Activated naive CD4-positive, alpha-beta T cell treated with anti-CD3 and anti-CD28 coated beads, Interleukin-2, amount 10 ng/mL, durations not matched to agents 7 days and 5 days (primary cell): ENCODE measurements at regions not wholly inside any gene's neighbourhood (a gene's known extent, or its start where the extent isn't known, plus 50 kb on each side); places are given as distances from the start of the nearest gene placed in this dataset.

Source experiments
- CTCF ChIA-PET: fragments of 350-600 bp; sonication (Branson Sonifier 250); formaldehyde crosslinking; loops from one replicate; lab custom pipeline; 2021; ENCODE audit warnings: antibody characterized with exemption; lab: Charles Lee
- DNase-seq: peaks from one replicate; pipeline ENCODE4 v3.0.0-alpha.2; 2020
- H3K27ac Mint-ChIP-seq: one replicate; pipeline ENCODE4 v1.8.0; 2021; ENCODE audit warnings: mild to moderate bottlenecking, moderate library complexity, mixed read lengths
- H3K27me3 Mint-ChIP-seq: one replicate; pipeline ENCODE4 v1.8.0; 2021; ENCODE audit warnings: mild to moderate bottlenecking, mixed read lengths
- H3K36me3 Mint-ChIP-seq: one replicate; pipeline ENCODE4 v1.8.0; 2021; ENCODE audit warnings: mixed read lengths
- H3K4me1 Mint-ChIP-seq: one replicate; pipeline ENCODE4 v1.8.0; 2021; ENCODE audit warnings: mixed read lengths
- H3K4me3 Mint-ChIP-seq: one replicate; pipeline ENCODE4 v1.8.0; 2021; ENCODE audit warnings: mild to moderate bottlenecking, moderate library complexity, mixed read lengths
- H3K9me3 Mint-ChIP-seq: one replicate; pipeline ENCODE4 v1.8.0; 2021; ENCODE audit warnings: mixed read lengths

- no peak for DNase-seq
- no peaks in the 10 kb centered on the region for H3K36me3 Mint-ChIP-seq
- H3K9me3 Mint-ChIP-seq, result no peaks in the 10 kb centered on the region
- H3K4me1 Mint-ChIP-seq, result no peaks in the 10 kb centered on the region
- no peak overlapping the region for H3K4me3 Mint-ChIP-seq
- no peaks in the 10 kb centered on the region for H3K27me3 Mint-ChIP-seq
- CTCF ChIA-PET, result interaction anchor here (1.2 kb wide), 1 partner anchor 11 kb away, joined by 3 read pairs; no protein-coding TSS in a partner anchor
- H3K27ac Mint-ChIP-seq, result no peak overlapping the region
Measured at GRCh38 chr11:110951950-110952503, 239.8 kb upstream of the ARHGAP20 start.

GRCh38 chr11:110951037-110951949 lies 239.1 kb upstream of the ARHGAP20 start:
- CTCF ChIA-PET, result no interaction called here

GRCh38 chr11:110948112-110948511 lies 235.9 kb upstream of the ARHGAP20 start:
- H3K4me3 Mint-ChIP-seq, result no peak overlapping the region
- no peaks in the 10 kb centered on the region for H3K36me3 Mint-ChIP-seq
- no peaks in the 10 kb centered on the region for H3K9me3 Mint-ChIP-seq
- no peaks in the 10 kb centered on the region for H3K27me3 Mint-ChIP-seq
- CTCF ChIA-PET, result no interaction called here
- no peak for DNase-seq
- no peaks in the 10 kb centered on the region for H3K4me1 Mint-ChIP-seq
- no peak overlapping the region for H3K27ac Mint-ChIP-seq

More at GRCh38 chr11:110951037-110951949, 239.1 kb upstream of the ARHGAP20 start:
- no peaks in the 10 kb centered on the region for H3K4me1 Mint-ChIP-seq
- no peak for DNase-seq
- no peaks in the 10 kb centered on the region for H3K27me3 Mint-ChIP-seq
- H3K9me3 Mint-ChIP-seq, result no peaks in the 10 kb centered on the region
- no peaks in the 10 kb centered on the region for H3K36me3 Mint-ChIP-seq
- H3K27ac Mint-ChIP-seq, result no peak overlapping the region
- no peak overlapping the region for H3K4me3 Mint-ChIP-seq

GRCh38 chr11:110947096-110947495 lies 234.9 kb upstream of the ARHGAP20 start:
- Mint-ChIP-seq H3K4me3 (no peak overlapping the region), H3K9me3 (no peaks in the 10 kb centered on the region)
- CTCF ChIA-PET, result interaction anchor here (0.6 kb wide), 1 partner anchor 1237 kb away, joined by 3 read pairs; no protein-coding TSS in a partner anchor

GRCh38 chr11:110939471-110939870 lies 227.2 kb upstream of the ARHGAP20 start:
- no peak overlapping the region for H3K4me3 Mint-ChIP-seq
- no peaks in the 10 kb centered on the region for H3K36me3 Mint-ChIP-seq
- no peaks in the 10 kb centered on the region for H3K9me3 Mint-ChIP-seq
- CTCF ChIA-PET, result no interaction called here
- no peaks in the 10 kb centered on the region for H3K27me3 Mint-ChIP-seq
- no peak overlapping the region for H3K27ac Mint-ChIP-seq
- H3K4me1 Mint-ChIP-seq, result no peaks in the 10 kb centered on the region
- no peak for DNase-seq

More at GRCh38 chr11:110947096-110947495, 234.9 kb upstream of the ARHGAP20 start:
- H3K4me1 Mint-ChIP-seq, result no peaks in the 10 kb centered on the region
- no peak for DNase-seq
- H3K27ac Mint-ChIP-seq, result no peak overlapping the region
- H3K36me3 Mint-ChIP-seq, result no peaks in the 10 kb centered on the region
- no peaks in the 10 kb centered on the region for H3K27me3 Mint-ChIP-seq

GRCh38 chr11:110935018-110935640 lies 222.9 kb upstream of the ARHGAP20 start:
- no peaks in the 10 kb centered on the region for H3K9me3 Mint-ChIP-seq
- H3K4me1 Mint-ChIP-seq, result no peaks in the 10 kb centered on the region
- no peaks in the 10 kb centered on the region for H3K36me3 Mint-ChIP-seq
- no peaks in the 10 kb centered on the region for H3K27me3 Mint-ChIP-seq
- DNase-seq, result no peak
- H3K4me3 Mint-ChIP-seq, result no peak overlapping the region
- no peak overlapping the region for H3K27ac Mint-ChIP-seq
- CTCF ChIA-PET, result no interaction called here

GRCh38 chr11:110929129-110929528 lies 216.9 kb upstream of the ARHGAP20 start:
- CTCF ChIA-PET, result no interaction called here
- no peak for DNase-seq
- Mint-ChIP-seq H3K36me3 (no peaks in the 10 kb centered on the region), H3K27ac (no peak overlapping the region), H3K4me1 (no peaks in the 10 kb centered on the region), H3K4me3 (no peak overlapping the region), H3K27me3 (no peaks in the 10 kb centered on the region), H3K9me3 (peaks cover 2% of the 10 kb centered on the region)

- no peaks in the 10 kb centered on the region for H3K36me3 Mint-ChIP-seq
Measured at GRCh38 chr11:110928391-110928790, 216.2 kb upstream of the ARHGAP20 start.

GRCh38 chr11:110921742-110922521 lies 209.7 kb upstream of the ARHGAP20 start:
- Mint-ChIP-seq H3K4me3 (no peak overlapping the region), H3K27me3 (peaks cover 5% of the 10 kb centered on the region), H3K27ac (no peak overlapping the region), H3K4me1 (peaks cover 11% of the 10 kb centered on the region), H3K9me3 (peaks cover 2% of the 10 kb centered on the region), H3K36me3 (no peaks in the 10 kb centered on the region)
- CTCF ChIA-PET, result no interaction called here
- DNase-seq, result no peak

More at GRCh38 chr11:110928391-110928790, 216.2 kb upstream of the ARHGAP20 start:
- Mint-ChIP-seq H3K27ac (no peak overlapping the region), H3K4me3 (no peak overlapping the region), H3K4me1 (no peaks in the 10 kb centered on the region), H3K9me3 (peaks cover 2% of the 10 kb centered on the region), H3K27me3 (no peaks in the 10 kb centered on the region)
- no peak for DNase-seq
- CTCF ChIA-PET, result no interaction called here

GRCh38 chr11:110919241-110919922 lies 207.1 kb upstream of the ARHGAP20 start:
- DNase-seq, result no peak
- Mint-ChIP-seq H3K4me3 (no peak overlapping the region), H3K36me3 (no peaks in the 10 kb centered on the region), H3K27ac (no peak overlapping the region), H3K9me3 (peaks cover 2% of the 10 kb centered on the region), H3K4me1 (peaks cover 11% of the 10 kb centered on the region), H3K27me3 (peaks cover 5% of the 10 kb centered on the region)
- CTCF ChIA-PET, result no interaction called here

- CTCF ChIA-PET, result no interaction called here
- H3K27ac Mint-ChIP-seq, result no peak overlapping the region
- H3K36me3 Mint-ChIP-seq, result no peaks in the 10 kb centered on the region
- DNase-seq, result no peak
- peaks cover 11% of the 10 kb centered on the region for H3K4me1 Mint-ChIP-seq
- H3K9me3 Mint-ChIP-seq, result peaks cover 2% of the 10 kb centered on the region
- peaks cover 5% of the 10 kb centered on the region for H3K27me3 Mint-ChIP-seq
- H3K4me3 Mint-ChIP-seq, result no peak overlapping the region
Measured at GRCh38 chr11:110918351-110918750, 206.1 kb upstream of the ARHGAP20 start.

- Mint-ChIP-seq H3K4me3 (no peak overlapping the region), H3K4me1 (peaks cover 20% of the 10 kb centered on the region), H3K27me3 (no peaks in the 10 kb centered on the region), H3K9me3 (peaks cover 10% of the 10 kb centered on the region), H3K36me3 (peaks cover 3% of the 10 kb centered on the region), H3K27ac (no peak overlapping the region)
- no peak for DNase-seq
- CTCF ChIA-PET, result no interaction called here
Measured at GRCh38 chr11:110912437-110912836, 200.2 kb upstream of the ARHGAP20 start.

GRCh38 chr11:110910384-110910783 lies 198.1 kb upstream of the ARHGAP20 start:
- Mint-ChIP-seq H3K4me1 (peaks cover 27% of the 10 kb centered on the region), H3K9me3 (peaks cover 10% of the 10 kb centered on the region), H3K4me3 (no peak overlapping the region), H3K27ac (no peak overlapping the region), H3K27me3 (no peaks in the 10 kb centered on the region), H3K36me3 (peaks cover 7% of the 10 kb centered on the region)
- CTCF ChIA-PET, result no interaction called here
- DNase-seq, result no peak
